ENCODE measurements at regions not wholly inside any gene's neighbourhood (a gene's known extent, or its start where the extent isn't known, plus 50 kb on each side); places are given as distances from the start of the nearest gene placed in this dataset.

DNA sequence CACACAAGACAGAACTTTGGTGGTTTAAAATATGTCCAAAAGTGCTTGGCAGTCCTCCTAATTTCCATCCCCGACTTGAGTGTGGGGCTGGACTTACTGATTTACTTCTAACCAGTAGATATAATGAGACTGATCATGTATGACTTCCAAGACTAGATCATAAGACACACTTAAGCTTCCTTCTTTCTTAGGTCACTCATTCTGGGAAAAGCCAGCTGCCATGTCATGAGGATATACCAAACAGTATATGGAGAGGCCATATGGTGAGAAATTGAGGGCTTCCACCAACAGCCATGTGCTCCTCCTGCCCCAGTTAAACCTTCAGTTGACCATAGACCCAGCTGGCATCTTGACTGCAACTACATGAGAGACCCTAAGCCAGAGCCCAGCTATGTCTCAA, 282.8 kb upstream of the PROK2 start:
- no peak overlapping the region for H4K91ac ChIP-seq (replicated peaks; ENCODE audit: insufficient read length, low read length)
- H2BK15ac ChIP-seq (ENCODE audit: low read length), result no peak overlapping the region
- WGBS, 2 experiments (ENCODE audit: extremely low coverage in 1 of 2, insufficient coverage in 1 of 2, insufficient read length in 1 of 2, insufficient replicate concordance in 2 of 2, low coverage in 1 of 2, low lambda C conversion rate in 2 of 2, missing lambda C conversion rate in 1 of 2), result 38% methylated on average over 1 of the region's 1 CpG; no CpG with 5 or more reads in 1 of the 2 experiments
- FAIRE-seq (no peak), DNase-seq (ENCODE audit: low read depth in 1 of 2, low spot score in 2 of 2) (no peak)
- peaks cover 0 to 2% of the 10 kb centered on the region in 2 experiments; a peak in 2 of 4 replicates for H3K9me3 ChIP-seq (ENCODE audit: insufficient read depth in 2 of 2, low read depth in 1 of 2, low read length in 1 of 2)
- H3K56ac ChIP-seq (replicated peaks; ENCODE audit: insufficient read length, low read depth, low read length), result no peak overlapping the region
- no peaks in the 10 kb centered on the region for H4K20me1 ChIP-seq (replicated peaks in 1 of 2; ENCODE audit: control insufficient read depth in 1 of 2, insufficient read depth in 2 of 2, low read length in 2 of 2)
- ChIA-PET POLR2A (ENCODE audit: partially characterized antibody) (no interaction called here), CTCF (ENCODE audit: partially characterized antibody) (interaction anchor here (3.1 kb wide), 1 partner anchor 11 kb away, joined by 7 read pairs; no protein-coding TSS in a partner anchor)
- H4K5ac ChIP-seq (ENCODE audit: insufficient read length, low read depth, low read length), result no peak overlapping the region
- no peak overlapping the region for H3K27ac ChIP-seq (ENCODE audit: low read depth, low read length)
- H3K23ac ChIP-seq (ENCODE audit: insufficient read length), result no peak overlapping the region
- no peaks in the 10 kb centered on the region for H3K23me2 ChIP-seq (ENCODE audit: low read depth, low read length)
- H2BK120ac ChIP-seq (replicated peaks; ENCODE audit: low read depth, low read length), result no peak overlapping the region
- no peak overlapping the region for H3K9ac ChIP-seq (replicated peaks in 1 of 4; ENCODE audit: extremely low read depth in 1 of 4, low read depth in 3 of 4, low read length in 3 of 4)
- H3K79me1 ChIP-seq (ENCODE audit: low read depth, low read length), result no peaks in the 10 kb centered on the region
- H3K4me3 ChIP-seq (ENCODE audit: extremely low read depth in 1 of 4, insufficient read depth in 2 of 4, low read depth in 3 of 4, low read length in 4 of 4), result no peak overlapping the region
- no peak overlapping the region for H2AFZ ChIP-seq (ENCODE audit: low read length)
- no peak overlapping the region for H2AK5ac ChIP-seq (ENCODE audit: low read depth, low read length)
- no peak overlapping the region for H3K4ac ChIP-seq (replicated peaks; ENCODE audit: insufficient read length, low read depth, low read length)
- H3K4me2 ChIP-seq (ENCODE audit: insufficient read depth in 1 of 2, low read depth in 2 of 2, low read length in 2 of 2), result no peak overlapping the region
- H3K14ac ChIP-seq (ENCODE audit: insufficient read length), result peak overlapping the region; percentile 83
- no peaks in the 10 kb centered on the region for H3K4me1 ChIP-seq (replicated peaks in 1 of 4; ENCODE audit: control insufficient read depth in 3 of 4, insufficient read depth in 4 of 4, low read length in 3 of 4)
- no peak overlapping the region for H3K18ac ChIP-seq (ENCODE audit: extremely low read depth, low read length)
- H3K79me2 ChIP-seq (ENCODE audit: control insufficient read depth in 1 of 2, insufficient read depth in 2 of 2, low read length in 2 of 2), result no peaks in the 10 kb centered on the region
- H2BK12ac ChIP-seq (ENCODE audit: low read depth, low read length), result no peak overlapping the region
- H3K36me3 ChIP-seq (ENCODE audit: control insufficient read depth in 2 of 4, insufficient read depth in 4 of 4, low read length in 3 of 4), result no peaks in the 10 kb centered on the region
- no peak overlapping the region for H4K8ac ChIP-seq (ENCODE audit: extremely low read depth, insufficient read depth, low read length)
- no peaks in the 10 kb centered on the region for H3K27me3 ChIP-seq (replicated peaks in 1 of 4; ENCODE audit: control insufficient read depth in 3 of 4, extremely low read depth in 1 of 4, insufficient read depth in 3 of 4, low read length in 3 of 4)
- H2BK20ac ChIP-seq (ENCODE audit: low read length), result no peak overlapping the region
- H2BK5ac ChIP-seq (ENCODE audit: low read depth, low read length), result no peak overlapping the region
- no peak for TF ChIP-seq RBBP5 (IDR thresholded peaks at IDR 0.05; ENCODE audit: borderline replicate concordance, low read depth, low read length)
- no peak for TF ChIP-seq PHF8 (conservative IDR thresholded peaks at IDR 0.05; ENCODE audit: low read depth, low read length)
- TF ChIP-seq POU5F1 (IDR thresholded peaks at IDR 0.05; ENCODE audit: low read depth, low read length), result no peak
- TF ChIP-seq POLR2AphosphoS5 (IDR thresholded peaks at IDR 0.05; ENCODE audit: low read depth, low read length), result no peak
- no peak for TF ChIP-seq ZNF274 (IDR thresholded peaks at IDR 0.05; ENCODE audit: borderline replicate concordance, extremely low read depth, low read length)
- no peak for TF ChIP-seq SUZ12 (IDR thresholded peaks at IDR 0.05; ENCODE audit: low read length)
- no peak for TF ChIP-seq SAP30 (IDR thresholded peaks at IDR 0.05; ENCODE audit: insufficient read depth, insufficient replicate concordance, low read length)
- TF ChIP-seq, protein P1, sequence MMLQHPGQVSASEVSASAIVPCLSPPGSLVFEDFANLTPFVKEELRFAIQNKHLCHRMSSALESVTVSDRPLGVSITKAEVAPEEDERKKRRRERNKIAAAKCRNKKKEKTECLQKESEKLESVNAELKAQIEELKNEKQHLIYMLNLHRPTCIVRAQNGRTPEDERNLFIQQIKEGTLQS (IDR thresholded peaks at IDR 0.05; ENCODE audit: insufficient read depth, low read depth, low read length), result no peak
- TF ChIP-seq, protein P2, sequence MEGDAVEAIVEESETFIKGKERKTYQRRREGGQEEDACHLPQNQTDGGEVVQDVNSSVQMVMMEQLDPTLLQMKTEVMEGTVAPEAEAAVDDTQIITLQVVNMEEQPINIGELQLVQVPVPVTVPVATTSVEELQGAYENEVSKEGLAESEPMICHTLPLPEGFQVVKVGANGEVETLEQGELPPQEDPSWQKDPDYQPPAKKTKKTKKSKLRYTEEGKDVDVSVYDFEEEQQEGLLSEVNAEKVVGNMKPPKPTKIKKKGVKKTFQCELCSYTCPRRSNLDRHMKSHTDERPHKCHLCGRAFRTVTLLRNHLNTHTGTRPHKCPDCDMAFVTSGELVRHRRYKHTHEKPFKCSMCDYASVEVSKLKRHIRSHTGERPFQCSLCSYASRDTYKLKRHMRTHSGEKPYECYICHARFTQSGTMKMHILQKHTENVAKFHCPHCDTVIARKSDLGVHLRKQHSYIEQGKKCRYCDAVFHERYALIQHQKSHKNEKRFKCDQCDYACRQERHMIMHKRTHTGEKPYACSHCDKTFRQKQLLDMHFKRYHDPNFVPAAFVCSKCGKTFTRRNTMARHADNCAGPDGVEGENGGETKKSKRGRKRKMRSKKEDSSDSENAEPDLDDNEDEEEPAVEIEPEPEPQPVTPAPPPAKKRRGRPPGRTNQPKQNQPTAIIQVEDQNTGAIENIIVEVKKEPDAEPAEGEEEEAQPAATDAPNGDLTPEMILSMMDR (IDR thresholded peaks at IDR 0.05; ENCODE audit: control extremely low read depth in 1 of 3, insufficient read depth in 1 of 3, low read depth in 1 of 3, low read length in 3 of 3), result no peak
- TF ChIP-seq EGR1 (IDR thresholded peaks at IDR 0.05; ENCODE audit: borderline replicate concordance, low read depth, low read length), result no peak
- no peak for TF ChIP-seq SIRT6 (IDR thresholded peaks at IDR 0.05; ENCODE audit: low read length)
- no peak for TF ChIP-seq BRCA1 (IDR thresholded peaks at IDR 0.05; ENCODE audit: low read depth, low read length)

Data from H1 (cell line).